GM19351 (cell line): ENCODE measurements at regions not wholly inside any gene's neighbourhood (a gene's known extent, or its start where the extent isn't known, plus 50 kb on each side); places are given as distances from the start of the nearest gene placed in this dataset.

Source experiments
- ATAC-seq: cut with Tn5 transposase; IDR thresholded peaks from one replicate; pipeline ENCODE4 v1.9.1; 2021; ENCODE audit warnings: mild to moderate bottlenecking, moderate library complexity; ENCODE audit not compliant: unreplicated experiment

DNA sequence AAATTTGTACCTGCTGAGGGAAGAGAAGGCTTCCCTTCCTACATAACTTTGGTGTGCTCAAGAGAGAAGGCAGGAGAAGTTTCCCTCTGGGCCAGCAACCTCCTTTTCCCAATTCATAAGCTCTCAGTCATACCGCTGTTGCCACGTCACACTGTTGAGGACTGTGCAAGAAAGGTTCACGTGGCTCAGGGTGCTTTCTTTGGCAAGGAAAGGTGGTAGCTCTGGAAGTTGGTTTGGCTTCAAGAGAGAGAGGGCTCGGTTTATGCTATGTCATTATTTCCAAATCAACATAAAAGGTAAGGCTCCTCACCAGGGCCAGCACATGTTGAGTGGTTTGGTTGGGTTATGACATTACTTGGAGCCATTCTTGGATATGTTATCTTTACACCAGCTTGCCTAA, 77.3 kb downstream of the TNFSF18 start:
- no peak for ATAC-seq

DNA sequence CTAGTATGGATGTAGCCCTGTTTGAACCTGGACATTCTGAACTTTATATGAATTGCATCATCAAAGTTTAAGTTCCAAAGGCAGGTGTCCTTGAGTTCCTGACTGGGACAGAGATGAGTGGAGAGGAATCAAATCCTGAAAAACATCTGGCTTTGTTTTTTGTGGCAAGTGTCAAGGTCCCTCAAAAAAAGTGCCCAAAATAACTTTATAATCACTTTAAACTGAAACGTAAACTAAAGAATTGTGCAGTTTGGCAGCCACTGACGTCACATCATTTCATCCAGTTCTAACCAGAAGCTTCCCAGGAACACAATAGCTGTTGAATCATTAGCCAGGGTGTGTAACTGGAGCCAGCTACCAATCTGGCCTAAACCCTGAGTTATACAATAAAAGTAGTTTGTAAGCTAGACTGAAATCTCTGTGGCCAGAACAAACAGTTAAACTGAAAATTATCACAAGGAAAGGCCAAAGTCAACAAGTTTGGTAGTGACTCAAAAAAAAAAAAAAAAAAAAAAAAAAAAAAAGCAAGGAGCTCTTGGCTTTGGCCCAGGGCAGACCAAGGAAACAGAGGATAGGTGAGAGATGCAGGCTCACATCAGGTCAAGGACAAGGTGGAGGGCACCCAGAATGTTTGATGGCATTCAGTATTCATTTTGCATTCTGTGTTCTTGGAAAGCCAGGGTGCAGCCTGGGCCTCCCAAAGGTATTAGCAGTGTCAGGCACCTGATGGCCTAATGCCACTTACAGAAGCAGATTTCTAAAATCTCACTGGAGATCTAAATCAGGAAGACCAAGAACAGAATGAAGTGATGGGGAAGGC, 74.3 kb downstream of the TNFSF18 start:
- no peak for ATAC-seq

DNA sequence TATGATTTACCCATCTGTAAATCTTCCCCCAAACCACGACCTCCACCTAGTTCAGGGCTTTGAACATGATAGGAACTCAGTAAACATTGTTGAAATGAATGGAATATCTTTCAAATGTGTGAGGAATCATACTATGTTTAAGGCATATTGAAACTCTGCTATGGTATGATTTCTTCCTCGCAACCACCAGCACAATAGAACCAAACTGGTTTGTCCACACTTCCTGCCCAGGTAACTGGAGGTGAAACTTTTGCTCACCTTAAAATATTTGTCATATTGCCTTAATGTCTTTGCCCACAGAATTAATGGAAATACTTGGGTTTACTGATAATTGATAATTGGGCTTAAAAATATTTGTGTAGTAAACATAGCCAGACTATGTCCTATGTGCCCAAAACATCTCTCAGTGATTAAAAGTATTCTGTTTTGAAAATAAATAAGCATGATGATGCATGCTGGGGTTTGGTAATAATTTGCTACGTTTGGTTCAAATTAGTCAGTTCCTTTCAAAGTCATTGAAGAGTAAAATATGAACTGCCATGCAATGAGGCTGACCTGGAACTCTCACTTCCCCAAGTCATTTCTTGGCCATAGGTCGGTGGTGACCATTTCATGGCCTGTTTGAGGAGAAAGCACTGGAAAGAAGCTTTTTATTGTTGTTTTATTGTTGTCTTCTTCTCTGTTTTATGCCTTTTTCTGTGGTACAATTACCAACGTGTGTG, 73.3 kb downstream of the TNFSF18 start:
- no peak for ATAC-seq

DNA sequence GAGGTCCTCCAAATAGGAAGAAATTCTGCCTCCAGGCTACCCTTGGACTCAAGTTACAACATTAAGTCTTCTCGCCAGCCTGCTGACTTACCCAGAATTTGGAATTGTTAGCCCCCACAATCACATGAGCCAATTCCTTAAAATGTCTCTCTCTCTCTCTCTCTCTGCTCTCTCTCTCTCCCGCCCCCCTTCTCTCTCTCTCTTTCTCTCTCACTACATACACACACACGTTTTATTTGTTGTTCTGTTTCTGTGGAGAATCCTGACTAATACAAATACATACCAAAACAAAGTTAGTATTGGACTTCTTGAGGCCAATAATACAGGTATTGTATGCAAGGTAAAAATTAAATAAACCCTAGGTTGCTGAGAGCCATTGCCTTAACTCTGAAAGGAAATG, 72.1 kb downstream of the TNFSF18 start:
- no peak for ATAC-seq

DNA sequence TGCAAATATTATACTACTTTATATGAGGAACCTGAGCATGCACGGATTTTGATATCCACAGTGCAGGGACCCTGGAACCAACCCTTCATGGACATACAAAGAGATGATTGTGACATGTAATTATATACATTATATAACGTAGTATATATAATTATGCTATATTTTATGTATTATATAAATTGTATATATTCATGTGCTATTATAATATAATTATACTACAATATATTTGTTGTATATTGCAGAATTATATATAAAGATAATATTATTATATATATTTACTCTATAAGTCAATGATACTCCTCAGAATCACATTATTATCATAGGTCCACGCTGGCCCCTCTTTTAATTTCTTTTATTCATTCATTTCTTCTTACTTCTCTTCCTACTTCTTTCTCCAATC, 70.9 kb downstream of the TNFSF18 start:
- no peak for ATAC-seq

DNA sequence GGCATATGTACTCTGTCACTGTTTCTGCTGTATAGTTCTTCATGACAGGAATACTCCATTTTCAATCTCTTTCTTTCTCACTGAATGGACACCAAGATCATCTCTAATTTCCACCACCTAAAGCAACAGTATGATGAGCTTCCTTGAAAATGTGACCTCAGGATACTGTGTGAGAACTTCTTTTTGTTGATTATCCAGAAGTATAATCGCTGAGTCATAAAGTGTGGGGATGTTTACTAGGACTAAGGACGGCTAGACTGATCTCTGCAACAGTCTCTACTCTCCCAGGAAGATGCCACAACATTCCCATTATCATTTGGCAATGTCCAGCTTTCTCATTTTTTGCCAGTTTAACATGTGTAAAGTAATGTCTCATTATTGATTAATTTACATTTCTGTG, 70.3 kb downstream of the TNFSF18 start:
- no peak for ATAC-seq

DNA sequence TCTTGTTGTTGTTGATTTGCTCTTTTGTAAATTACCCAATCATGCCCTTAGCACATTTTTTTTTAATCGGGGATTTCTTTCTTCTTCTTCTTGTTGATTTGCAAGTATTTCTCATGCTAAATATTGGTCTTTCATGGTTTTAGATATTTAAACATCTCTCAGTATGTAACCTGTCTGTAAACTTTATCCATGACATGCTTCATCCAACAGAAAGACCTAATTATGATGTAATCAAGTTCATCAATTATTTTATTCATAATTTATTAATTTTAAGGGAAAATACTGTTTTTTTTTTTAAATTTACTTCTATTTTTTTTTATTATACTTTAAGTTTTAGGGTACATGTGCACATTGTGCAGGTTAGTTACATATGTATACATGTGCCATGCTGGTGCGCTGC, 69.8 kb downstream of the TNFSF18 start:
- no peak for ATAC-seq
